Colonic mucosa (tissue), 4 donors: ENCODE measurements at regions not wholly inside any gene's neighbourhood (a gene's known extent, or its start where the extent isn't known, plus 50 kb on each side); places are given as distances from the start of the nearest gene placed in this dataset.

Source experiments
- DNase-seq: peaks from one replicate; pipeline ENCODE4 v3.0.0-alpha.2; 2020
- H3K27ac ChIP-seq: fragments of 200-600 bp; one replicate; pipeline ENCODE4 v1.8.0; 2021
- H3K27me3 ChIP-seq: fragments of 200-600 bp; one replicate; pipeline ENCODE4 v1.8.0; 2021
- H3K36me3 ChIP-seq: fragments of 200-600 bp; one replicate; pipeline ENCODE4 v1.8.0; 2021
- H3K4me1 ChIP-seq: fragments of 200-600 bp; one replicate; pipeline ENCODE4 v1.8.0; 2021; ENCODE audit warnings: mild to moderate bottlenecking
- H3K4me3 ChIP-seq: fragments of 200-600 bp; one replicate; pipeline ENCODE4 v1.8.0; 2021
- H3K9ac ChIP-seq, 2 donors: one replicate each; pipeline ENCODE4 v1.7.0; 2013; ENCODE audit warnings: control low read depth in 2 of 2, low read depth in 2 of 2, low read length in 2 of 2
- H3K9me3 ChIP-seq: fragments of 200-600 bp; one replicate; pipeline ENCODE4 v1.8.0; 2021
- intact Hi-C: fragments of 100-400 bp; cut with DNase I; formaldehyde crosslinking; loops from one replicate; pipeline ENCODE4 v1.14.1; 2022
- TF ChIP-seq, protein P1 (sequence below): fragments of 200-600 bp; IDR thresholded peaks from one replicate; pipeline ENCODE4 v1.8.0; 2022; ENCODE audit warnings: antibody characterized with exemption, mild to moderate bottlenecking
- donor health status: healthy.
- donor health status: DM: no; HTN: no; CAD: no.
- donor health status: DM: no; HTN: no; CAD: no.

DNA sequence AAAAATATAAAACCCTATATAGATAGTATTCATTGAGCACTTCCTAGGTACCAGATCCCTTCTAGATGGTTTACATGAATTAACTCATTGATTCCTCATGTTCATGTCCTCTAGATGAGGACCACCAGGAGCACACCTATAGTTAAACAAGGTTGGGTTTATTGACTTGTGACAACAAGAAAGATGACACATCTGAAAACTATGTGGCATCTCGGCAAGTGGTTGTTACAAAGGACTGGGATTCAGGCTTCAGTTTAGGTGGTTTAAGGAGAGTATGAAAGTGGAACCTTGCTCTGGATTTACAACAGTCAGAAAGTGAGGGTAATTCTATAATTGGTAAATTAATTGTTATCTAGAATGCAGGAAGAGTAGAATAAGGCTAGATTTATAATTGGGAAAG is 99.0 kb upstream of the PHF14 start:
- no peak overlapping the region for H3K4me3 ChIP-seq
- no peaks in the 10 kb centered on the region for H3K27me3 ChIP-seq
- H3K9ac ChIP-seq = no peak overlapping the region
- no peaks in the 10 kb centered on the region for H3K9me3 ChIP-seq
- no peaks in the 10 kb centered on the region for H3K4me1 ChIP-seq
- DNase-seq = no peak
- TF ChIP-seq, protein P1, sequence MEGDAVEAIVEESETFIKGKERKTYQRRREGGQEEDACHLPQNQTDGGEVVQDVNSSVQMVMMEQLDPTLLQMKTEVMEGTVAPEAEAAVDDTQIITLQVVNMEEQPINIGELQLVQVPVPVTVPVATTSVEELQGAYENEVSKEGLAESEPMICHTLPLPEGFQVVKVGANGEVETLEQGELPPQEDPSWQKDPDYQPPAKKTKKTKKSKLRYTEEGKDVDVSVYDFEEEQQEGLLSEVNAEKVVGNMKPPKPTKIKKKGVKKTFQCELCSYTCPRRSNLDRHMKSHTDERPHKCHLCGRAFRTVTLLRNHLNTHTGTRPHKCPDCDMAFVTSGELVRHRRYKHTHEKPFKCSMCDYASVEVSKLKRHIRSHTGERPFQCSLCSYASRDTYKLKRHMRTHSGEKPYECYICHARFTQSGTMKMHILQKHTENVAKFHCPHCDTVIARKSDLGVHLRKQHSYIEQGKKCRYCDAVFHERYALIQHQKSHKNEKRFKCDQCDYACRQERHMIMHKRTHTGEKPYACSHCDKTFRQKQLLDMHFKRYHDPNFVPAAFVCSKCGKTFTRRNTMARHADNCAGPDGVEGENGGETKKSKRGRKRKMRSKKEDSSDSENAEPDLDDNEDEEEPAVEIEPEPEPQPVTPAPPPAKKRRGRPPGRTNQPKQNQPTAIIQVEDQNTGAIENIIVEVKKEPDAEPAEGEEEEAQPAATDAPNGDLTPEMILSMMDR = no peak
- intact Hi-C loops = no loop called here
- no peaks in the 10 kb centered on the region for H3K36me3 ChIP-seq
- no peak overlapping the region for H3K27ac ChIP-seq

DNA sequence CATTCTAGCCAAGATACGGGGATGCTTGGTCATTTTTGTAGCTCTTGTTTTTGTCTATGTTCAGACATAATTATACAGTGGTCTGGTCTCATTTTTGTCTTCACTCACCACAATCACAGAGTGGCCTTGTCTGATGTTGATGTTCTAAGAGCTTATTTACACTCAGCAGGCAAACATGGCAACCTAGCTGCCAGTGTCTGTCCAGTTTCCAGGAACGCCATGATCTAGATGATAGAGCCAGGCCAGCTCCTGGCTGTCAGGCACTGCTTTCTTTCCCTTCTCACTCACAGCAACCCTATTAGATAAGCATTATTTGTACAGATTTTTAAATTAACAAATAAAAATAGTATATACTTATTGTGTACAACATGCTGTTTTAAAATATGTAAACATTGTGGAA is 98.6 kb upstream of the PHF14 start:
- H3K9me3 ChIP-seq = no peaks in the 10 kb centered on the region
- H3K9ac ChIP-seq = no peak overlapping the region
- intact Hi-C loops = no loop called here
- H3K4me3 ChIP-seq = no peak overlapping the region
- H3K27me3 ChIP-seq = no peaks in the 10 kb centered on the region
- no peak overlapping the region for H3K27ac ChIP-seq
- no peaks in the 10 kb centered on the region for H3K4me1 ChIP-seq
- TF ChIP-seq, protein P1 = no peak
- DNase-seq = no peak
- H3K36me3 ChIP-seq = no peaks in the 10 kb centered on the region

DNA sequence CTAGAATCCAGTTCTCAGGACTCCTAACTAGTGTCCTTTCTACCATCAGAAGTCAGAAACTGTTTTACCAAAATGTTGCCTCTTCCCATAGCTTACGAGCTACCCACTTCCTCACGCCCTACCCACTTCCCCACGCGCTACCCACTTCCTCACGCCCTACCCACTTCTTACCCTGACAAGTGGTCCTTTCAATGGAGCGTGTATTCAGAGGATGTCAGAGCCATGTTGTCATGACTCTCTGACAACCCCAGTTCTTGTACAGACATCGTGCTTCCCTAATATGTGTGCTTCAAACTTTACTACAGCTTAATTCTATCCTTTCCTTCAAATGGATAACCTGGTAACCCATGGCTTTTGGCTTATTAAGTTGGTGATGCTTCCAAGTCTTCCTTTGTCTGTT is 84.8 kb upstream of the PHF14 start:
- H3K4me3 ChIP-seq = no peak overlapping the region
- H3K27ac ChIP-seq = no peak overlapping the region
- H3K27me3 ChIP-seq = no peaks in the 10 kb centered on the region
- TF ChIP-seq, protein P1 = no peak
- intact Hi-C loops = no loop called here
- H3K36me3 ChIP-seq = no peaks in the 10 kb centered on the region
- no peaks in the 10 kb centered on the region for H3K4me1 ChIP-seq
- H3K9me3 ChIP-seq = no peaks in the 10 kb centered on the region
- H3K9ac ChIP-seq = no peak overlapping the region
- DNase-seq = no peak

DNA sequence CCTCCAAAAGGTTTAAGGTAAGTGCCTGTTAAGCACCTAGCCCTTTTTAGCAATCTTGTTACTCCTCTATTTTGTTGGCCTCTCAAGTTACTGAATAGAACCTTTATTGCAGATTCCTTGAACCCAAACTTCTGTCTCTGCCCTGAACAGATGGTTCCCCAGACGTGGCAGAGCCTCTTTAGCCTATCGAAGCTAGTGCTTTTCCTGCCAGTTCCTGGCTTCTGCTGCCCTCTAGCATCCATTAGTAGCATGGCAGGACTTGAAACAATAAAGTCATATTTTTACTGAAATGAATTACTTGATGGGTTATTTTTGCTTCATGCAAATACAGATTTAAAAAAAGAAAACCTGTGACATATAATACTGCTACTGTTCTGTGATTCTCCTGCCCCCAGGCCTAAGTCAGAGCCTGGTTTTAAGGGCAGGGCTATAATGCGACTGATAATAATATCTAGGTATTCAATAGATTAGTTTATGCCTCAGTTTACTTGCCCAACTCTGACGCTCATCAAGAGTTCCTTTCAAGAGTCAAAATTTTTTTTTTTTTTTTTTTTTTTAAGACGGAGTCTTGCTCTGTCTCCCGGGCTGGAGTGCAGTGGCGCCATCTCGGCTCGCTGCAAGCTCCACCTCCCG is 84.3 kb upstream of the PHF14 start:
- Histone ChIP-seq H3K27ac (no peak overlapping the region), H3K9ac (no peak overlapping the region), H3K27me3 (no peaks in the 10 kb centered on the region), H3K4me1 (no peaks in the 10 kb centered on the region), H3K36me3 (no peaks in the 10 kb centered on the region), H3K4me3 (no peak overlapping the region), H3K9me3 (no peaks in the 10 kb centered on the region)
- intact Hi-C loops = no loop called here
- DNase-seq = peak; percentile 20
- TF ChIP-seq, protein P1 = peak; percentile 45

DNA sequence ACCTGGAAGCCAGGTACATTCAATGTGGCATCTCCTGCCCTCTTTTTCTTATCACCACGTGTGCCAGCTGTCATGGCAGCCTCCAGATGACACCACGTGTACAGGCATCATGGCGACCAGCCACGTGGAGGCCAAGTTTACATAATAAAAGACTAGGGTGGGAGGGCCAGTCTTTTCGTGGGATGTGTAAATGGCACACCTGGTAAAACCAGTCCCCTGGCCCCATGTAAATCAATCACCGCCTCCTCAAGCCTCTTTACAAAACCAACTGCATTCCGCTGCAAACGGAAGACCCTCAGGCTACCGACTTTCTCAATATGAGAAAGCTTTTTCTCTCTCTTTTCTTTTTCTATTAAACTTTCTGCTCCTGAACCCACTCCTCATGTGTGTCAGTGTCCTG is 65.1 kb upstream of the PHF14 start:
- Histone ChIP-seq H3K9ac (no peak overlapping the region), H3K4me3 (no peak overlapping the region), H3K4me1 (no peaks in the 10 kb centered on the region), H3K36me3 (no peaks in the 10 kb centered on the region), H3K27ac (no peak overlapping the region), H3K9me3 (no peaks in the 10 kb centered on the region), H3K27me3 (no peaks in the 10 kb centered on the region)
- DNase-seq = no peak
- intact Hi-C loops = no loop called here
- TF ChIP-seq, protein P1 = no peak
